Body of pancreas (tissue), 4 donors: ENCODE measurements at regions not wholly inside any gene's neighbourhood (a gene's known extent, or its start where the extent isn't known, plus 50 kb on each side); places are given as distances from the start of the nearest gene placed in this dataset.
"Not testable (repeated sequence)": the region's sequence is repeated elsewhere in the genome, so short reads cannot be mapped to it uniquely, and the experiment has no call there.

ENCODE experiments used
- ATAC-seq: fragments of 150-250 bp; one replicate; pipeline ENCODE4 v1.9.1; 2016
- DNase-seq, 4 donors: peaks; one replicate each; pipeline ENCODE4 v3.0.0-alpha.2; 2019
- H3K27ac ChIP-seq, 4 donors: fragments of 200-600 bp; sonication (generic); 1 replicate in 3 of 4; 2 replicates in 1 of 4; pipeline versions ENCODE4 v1.5.1 to v1.6.1; 2016 to 2019; ENCODE audit warnings: mild to moderate bottlenecking in 1 of 4, mixed read lengths in 1 of 4, moderate library complexity in 1 of 4
- H3K27me3 ChIP-seq, 2 donors: fragments of 200-600 bp; sonication (generic); one replicate each; pipeline ENCODE4 v1.6.0; 2016; ENCODE audit warnings: mild to moderate bottlenecking in 1 of 2
- H3K36me3 ChIP-seq, 2 donors: fragments of 200-600 bp; sonication (generic); replicated peaks in 1 of 2; 2 replicates each; pipeline ENCODE4 v1.5.1; 2016; ENCODE audit warnings: low read depth in 2 of 2; ENCODE audit not compliant: insufficient read depth in 1 of 2
- H3K4me1 ChIP-seq: fragments of 200-600 bp; sonication (generic); one replicate; pipeline ENCODE4 v1.6.0; 2016
- H3K4me3 ChIP-seq, 2 donors: fragments of 200-600 bp; sonication (generic); 1 replicate in 1 of 2; 2 replicates in 1 of 2; pipeline ENCODE4 v1.5.1; 2016 to 2019
- H3K9me3 ChIP-seq, 3 donors: fragments of 200-600 bp; sonication (generic); 1 replicate in 2 of 3; 2 replicates in 1 of 3; pipeline ENCODE4 v1.5.1; 2016
- CTCF ChIP-seq, 7 experiments: fragments of 450-650 bp in 4 of 7; fragments of 200-600 bp in 3 of 7; sonication (generic) in 3 of 7; IDR thresholded peaks; one replicate each; pipeline ENCODE4 v1.5.1; 2016 to 2019; ENCODE audit warnings: antibody characterized with exemption in 7 of 7
- POLR2A ChIP-seq, 3 donors: fragments of 450-650 bp; IDR thresholded peaks; one replicate each; pipeline ENCODE4 v1.6.1; 2016; ENCODE audit warnings: antibody characterized with exemption in 3 of 3, mild to moderate bottlenecking in 2 of 3
- WGBS, 2 donors: methylation state at CpG; one replicate each; pipeline ENCODE4 v1.1.5; 2017; 5-methylcytosine and 5-hydroxymethylcytosine counted together
- intact Hi-C: fragments of 100-400 bp; cut with DNase I; formaldehyde crosslinking; loops from one replicate; pipeline ENCODE4 v1.15.1; 2023

- DNase-seq: no peak
- 50 to 52% methylated on average over 3 of the region's 3 CpGs for WGBS, 2 donors
- Histone ChIP-seq H3K9me3 (no peaks in the 10 kb centered on the region), H3K27ac (no peak overlapping the region), H3K36me3 (no peaks in the 10 kb centered on the region), H3K4me3 (no peak overlapping the region), H3K27me3 (no peaks in the 10 kb centered on the region), H3K4me1 (no peaks in the 10 kb centered on the region)
- no peak for TF ChIP-seq POLR2A (IDR thresholded peaks at IDR 0.05)
- no peak for TF ChIP-seq CTCF (IDR thresholded peaks at IDR 0.05)
- no peak for ATAC-seq
- intact Hi-C loops: no loop called here
Observed at GRCh38 chr6:139732451-139732850, 358.0 kb upstream of the CITED2 start.

DNA sequence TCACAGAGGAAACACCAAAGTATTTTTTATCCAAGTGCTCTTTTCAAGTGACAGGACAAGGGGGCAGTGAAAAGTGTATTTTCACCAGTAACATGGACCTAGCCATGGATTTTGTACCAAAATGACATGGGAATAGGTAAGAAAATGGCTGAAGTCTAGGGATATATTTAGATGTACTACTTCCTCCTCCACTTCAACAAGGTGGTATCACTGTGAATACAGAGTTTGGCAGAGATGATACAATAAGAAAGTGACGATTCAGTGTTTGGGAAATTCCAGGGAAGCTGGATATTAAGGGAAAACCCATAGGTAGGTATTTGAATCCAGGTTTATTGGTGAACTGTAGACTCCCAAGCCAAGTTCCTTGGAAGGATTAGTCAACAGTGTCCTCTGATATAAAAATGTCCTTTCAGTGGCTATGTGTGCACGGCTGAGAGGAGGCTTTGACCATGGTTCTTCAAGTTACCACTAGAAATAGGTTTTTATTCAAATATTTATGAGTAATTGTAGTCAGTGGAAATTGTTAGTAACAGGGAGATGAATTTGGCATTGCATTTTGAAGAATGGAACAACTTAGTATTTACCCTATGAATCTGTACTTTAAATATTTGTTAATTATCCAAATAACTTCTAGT, 356.0 kb upstream of the CITED2 start:
- DNase-seq (no peak), ATAC-seq (no peak)
- no peak overlapping the region for H3K4me3 ChIP-seq
- no peaks in the 10 kb centered on the region for H3K36me3 ChIP-seq
- TF ChIP-seq CTCF (IDR thresholded peaks at IDR 0.05) (no peak), POLR2A (IDR thresholded peaks at IDR 0.05) (no peak)
- H3K4me1 ChIP-seq: no peaks in the 10 kb centered on the region
- H3K27me3 ChIP-seq: no peaks in the 10 kb centered on the region
- intact Hi-C loops: no loop called here
- no peak overlapping the region for H3K27ac ChIP-seq
- 76 to 83% methylated on average over 2 of the region's 2 CpGs for WGBS, 2 donors
- no peaks in the 10 kb centered on the region for H3K9me3 ChIP-seq

DNA sequence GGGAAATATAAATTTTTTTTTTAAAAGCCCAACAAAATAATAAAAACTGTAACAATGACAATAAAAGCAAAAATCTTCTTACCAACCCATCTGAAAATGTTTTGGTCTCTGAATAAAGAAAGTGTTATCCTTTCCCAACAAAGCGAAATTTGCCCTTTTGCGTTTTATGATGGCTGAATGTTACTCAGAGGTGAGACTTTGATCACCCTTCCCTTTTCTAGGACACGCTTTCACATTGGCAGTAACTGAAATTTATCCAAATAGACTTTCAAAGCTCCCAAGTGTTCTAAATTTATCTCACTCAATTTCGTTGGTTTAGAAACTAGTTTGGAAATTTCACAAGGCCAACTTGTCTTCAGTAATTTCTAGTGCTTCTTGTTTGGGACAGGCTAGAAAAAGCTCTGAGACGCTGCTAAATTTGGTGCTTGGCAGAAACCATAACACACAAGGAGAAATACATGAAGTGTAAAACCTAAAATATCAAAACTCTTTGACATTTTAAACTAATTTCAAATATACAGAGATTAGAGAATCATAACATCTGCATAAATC, 354.5 kb upstream of the CITED2 start:
- DNase-seq: no peak
- no peak overlapping the region for H3K4me3 ChIP-seq
- TF ChIP-seq CTCF (IDR thresholded peaks at IDR 0.05) (no peak), POLR2A (IDR thresholded peaks at IDR 0.05) (no peak)
- no peaks in the 10 kb centered on the region for H3K27me3 ChIP-seq
- intact Hi-C loops: no loop called here
- H3K36me3 ChIP-seq: no peaks in the 10 kb centered on the region
- WGBS, 2 donors: 80 to 81% methylated on average over 5 of the region's 5 CpGs
- ATAC-seq: no peak
- H3K9me3 ChIP-seq: no peaks in the 10 kb centered on the region
- H3K4me1 ChIP-seq: no peaks in the 10 kb centered on the region
- no peak overlapping the region for H3K27ac ChIP-seq

DNA sequence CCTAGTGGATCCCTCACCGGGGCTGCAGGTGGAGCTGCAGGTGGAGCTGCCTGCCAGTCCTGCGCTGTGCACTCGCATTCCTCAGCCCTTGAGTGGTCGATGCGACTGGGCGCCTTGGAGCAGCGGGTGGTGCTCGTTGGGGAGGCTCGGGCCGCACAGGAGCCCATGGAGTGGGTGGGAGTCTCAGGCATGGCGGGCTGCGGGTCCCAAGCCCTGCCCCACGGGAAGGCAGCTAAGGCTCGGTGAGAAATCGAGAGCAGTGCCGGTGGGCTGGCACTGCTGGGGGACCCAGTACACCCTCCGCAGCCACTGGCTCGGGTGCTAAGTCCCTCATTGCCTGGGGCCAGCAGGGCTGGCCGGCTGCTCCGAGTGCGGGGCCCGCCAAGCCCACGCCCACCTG, 351.8 kb upstream of the CITED2 start:
- intact Hi-C loops, H3K36me3 ChIP-seq, H3K4me3 ChIP-seq, H3K27me3 ChIP-seq, DNase-seq, H3K9me3 ChIP-seq, H3K27ac ChIP-seq, H3K4me1 ChIP-seq, ATAC-seq: not testable (repeated sequence)
- 94 to 100% methylated on average over 4 to 17 of the region's 23 CpGs for WGBS, 2 donors

- Histone ChIP-seq H3K27ac (no peak overlapping the region), H3K27me3 (no peaks in the 10 kb centered on the region), H3K4me3 (no peak overlapping the region), H3K4me1 (no peaks in the 10 kb centered on the region), H3K9me3 (no peaks in the 10 kb centered on the region), H3K36me3 (no peaks in the 10 kb centered on the region)
- WGBS, 2 donors: 83% methylated on average over 3 of the region's 3 CpGs
- TF ChIP-seq POLR2A (IDR thresholded peaks at IDR 0.05): no peak
- TF ChIP-seq CTCF (IDR thresholded peaks at IDR 0.05): no peak
- intact Hi-C loops: no loop called here
- ATAC-seq (no peak), DNase-seq (no peak)
Observed at GRCh38 chr6:139722530-139722929, 348.1 kb upstream of the CITED2 start.
